Lower leg skin (tissue), 4 donors: ENCODE measurements at regions not wholly inside any gene's neighbourhood (a gene's known extent, or its start where the extent isn't known, plus 50 kb on each side); places are given as distances from the start of the nearest gene placed in this dataset.
"Not testable (repeated sequence)": the region's sequence is repeated elsewhere in the genome, so short reads cannot be mapped to it uniquely, and the experiment has no call there.

ENCODE experiments used
- DNase-seq, 2 donors: peaks; one replicate each; pipeline ENCODE4 v3.0.0-alpha.2; 2019; ENCODE audit warnings: low spot score in 2 of 2
- H3K4me3 ChIP-seq: fragments of 200-600 bp; sonication (generic); 2 replicates; pipeline ENCODE4 v1.5.1; 2017; ENCODE audit warnings: mild to moderate bottlenecking, low read depth; ENCODE audit not compliant: poor library complexity, severe bottlenecking
- CTCF ChIP-seq, 3 donors: fragments of 450-650 bp; IDR thresholded peaks; one replicate each; pipeline ENCODE4 v1.5.1; 2016; ENCODE audit warnings: antibody characterized with exemption in 3 of 3, mild to moderate bottlenecking in 3 of 3, moderate library complexity in 2 of 3
- POLR2A ChIP-seq, 2 donors: fragments of 450-650 bp; IDR thresholded peaks; one replicate each; pipeline ENCODE4 v1.6.1; 2016 to 2017; ENCODE audit warnings: antibody characterized with exemption in 2 of 2, mild to moderate bottlenecking in 1 of 2, moderate library complexity in 1 of 2
- WGBS, 2 donors: methylation state at CpG; one replicate each; pipeline ENCODE4 v1.1.5; 2018; 5-methylcytosine and 5-hydroxymethylcytosine counted together
- intact Hi-C: fragments of 100-400 bp; cut with DNase I; formaldehyde crosslinking; loops from one replicate; pipeline ENCODE4 v1.15.0; 2023; ENCODE audit warnings: low total_unique reads

- no peak for DNase-seq
- intact Hi-C loops: no loop called here
- no peak for TF ChIP-seq POLR2A (IDR thresholded peaks at IDR 0.05)
- TF ChIP-seq CTCF (IDR thresholded peaks at IDR 0.05): no peak
- 56 to 88% methylated on average over 3 of the region's 3 CpGs for WGBS, 2 donors
- no peak overlapping the region for H3K4me3 ChIP-seq
These were observed 882.7 kb upstream of the ARRDC3 start for GRCh38 chr5:92265804-92266203.

DNA sequence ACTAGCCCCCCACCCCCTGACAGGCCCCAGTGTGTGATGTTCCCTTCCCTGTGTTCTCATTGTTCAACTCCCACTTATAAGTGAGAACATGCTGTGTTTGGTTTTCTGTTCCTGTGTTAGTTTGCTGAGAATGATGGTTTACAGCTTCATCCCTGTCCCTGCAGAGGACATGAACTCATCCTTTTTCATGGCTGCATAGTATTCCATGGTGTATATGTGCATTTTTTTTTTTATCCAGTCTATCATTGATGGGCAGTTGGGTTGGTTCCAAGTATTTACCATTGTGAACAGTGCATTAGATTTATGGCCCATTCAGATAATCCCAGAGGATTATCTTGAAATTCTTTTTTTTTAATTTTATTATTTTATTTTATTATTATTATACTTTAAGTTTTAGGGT lies 872.5 kb upstream of the ARRDC3 start:
- DNase-seq, H3K4me3 ChIP-seq, intact Hi-C loops: not testable (repeated sequence)

- H3K4me3 ChIP-seq: no peak overlapping the region
- WGBS, 2 donors: 84 to 90% methylated on average over 6 of the region's 6 CpGs
- intact Hi-C loops: no loop called here
- TF ChIP-seq POLR2A (IDR thresholded peaks at IDR 0.05) (no peak), CTCF (IDR thresholded peaks at IDR 0.05) (no peak)
- no peak for DNase-seq
These were observed 865.4 kb upstream of the ARRDC3 start for GRCh38 chr5:92248518-92248917.

DNA sequence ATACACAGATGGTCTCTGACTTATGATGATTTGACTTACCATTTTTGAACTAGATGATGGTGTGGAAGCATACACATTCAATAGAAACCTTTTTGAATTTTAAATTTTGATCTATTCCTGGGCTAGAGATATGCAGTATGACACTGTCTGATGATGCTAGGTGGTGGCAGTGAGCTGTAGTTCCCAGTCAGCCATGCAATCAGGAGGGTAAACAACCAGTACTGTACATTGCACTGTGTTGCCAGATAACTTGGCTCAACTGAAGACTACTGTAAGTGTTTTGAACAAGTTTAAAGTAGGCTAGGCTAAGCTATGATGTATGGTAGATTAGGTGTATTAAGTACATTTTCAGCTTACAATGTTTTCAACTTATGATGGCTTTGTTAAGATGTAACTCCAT lies 859.1 kb upstream of the ARRDC3 start:
- TF ChIP-seq CTCF (IDR thresholded peaks at IDR 0.05) (no peak), POLR2A (IDR thresholded peaks at IDR 0.05) (no peak)
- no peak for DNase-seq
- no peak overlapping the region for H3K4me3 ChIP-seq
- intact Hi-C loops: no loop called here

- intact Hi-C loops: no loop called here
- WGBS, 2 donors: 68 to 73% methylated on average over 2 of the region's 2 CpGs
- no peak overlapping the region for H3K4me3 ChIP-seq
- DNase-seq: no peak
- TF ChIP-seq CTCF (IDR thresholded peaks at IDR 0.05): no peak
- no peak for TF ChIP-seq POLR2A (IDR thresholded peaks at IDR 0.05)
These were observed 854.8 kb upstream of the ARRDC3 start for GRCh38 chr5:92237896-92238295.

DNA sequence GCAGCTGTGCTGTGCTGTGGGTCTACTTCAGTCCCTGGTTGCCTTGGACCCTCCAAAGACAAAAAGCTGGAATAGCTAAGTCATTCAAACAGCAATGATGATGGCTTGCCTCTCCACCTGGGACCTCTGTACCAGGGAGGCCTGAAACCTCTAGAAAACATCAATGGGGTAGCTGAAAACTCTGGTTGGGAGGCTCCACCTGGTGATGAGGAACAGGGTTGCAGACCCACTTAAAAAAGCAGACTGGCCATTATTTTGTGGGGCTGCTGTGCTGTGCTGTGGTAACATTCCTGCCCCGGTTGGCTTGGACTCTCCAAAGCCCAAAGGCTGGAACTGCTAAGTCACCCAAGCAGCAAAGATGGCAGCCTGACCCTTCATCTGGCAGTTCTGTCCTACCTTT lies 839.3 kb upstream of the ARRDC3 start:
- intact Hi-C loops: no loop called here
- DNase-seq: peak in 1 of 2 donors; percentile 32
- no peak overlapping the region for H3K4me3 ChIP-seq
- no peak for TF ChIP-seq POLR2A (IDR thresholded peaks at IDR 0.05)
- no peak for TF ChIP-seq CTCF (IDR thresholded peaks at IDR 0.05)
- 82 to 83% methylated on average over 1 of the region's 1 CpG for WGBS, 2 donors

DNA sequence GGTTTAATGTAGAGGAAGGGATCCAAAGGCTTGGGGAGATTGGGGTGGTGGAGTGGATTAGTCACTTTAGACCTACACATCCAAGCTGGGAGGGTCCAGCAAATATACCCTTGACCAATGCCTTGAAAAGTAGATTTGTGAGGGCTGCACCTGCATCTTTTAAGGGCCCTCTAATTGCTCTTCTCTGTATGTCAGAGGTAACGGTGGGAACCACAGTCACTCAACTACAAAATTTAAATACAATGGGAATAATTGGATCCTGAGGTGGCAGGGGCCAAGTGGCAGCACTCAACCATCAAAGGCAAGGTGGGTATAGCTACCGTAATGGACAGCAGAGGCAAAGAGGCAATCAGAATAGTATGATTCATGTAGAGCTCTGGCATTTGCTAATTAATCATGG lies 833.7 kb upstream of the ARRDC3 start:
- H3K4me3 ChIP-seq, intact Hi-C loops: not testable (repeated sequence)
- 48 to 90% methylated on average over 2 of the region's 2 CpGs for WGBS, 2 donors
- peak in 1 of 2 donors; percentile 39 for DNase-seq
